ENCODE measurements at regions not wholly inside any gene's neighbourhood (a gene's known extent, or its start where the extent isn't known, plus 50 kb on each side); places are given as distances from the start of the nearest gene placed in this dataset.

DNA sequence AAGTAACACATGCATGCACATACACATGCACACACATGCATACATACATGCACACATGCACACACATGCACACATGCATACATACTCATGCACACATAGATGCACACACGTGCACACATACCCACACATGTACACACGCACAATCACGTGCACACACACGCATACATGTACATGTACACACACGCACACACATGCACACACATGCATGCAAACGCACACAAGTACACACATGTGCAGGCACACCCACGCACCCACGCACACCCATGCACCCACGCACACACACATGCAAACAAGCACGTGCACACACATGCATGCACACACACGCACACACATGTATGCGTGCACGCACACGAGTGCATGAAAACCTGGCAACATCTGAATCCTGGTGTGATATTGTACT is 232.7 kb upstream of the CDH4 start:
- TF ChIP-seq, protein P1, sequence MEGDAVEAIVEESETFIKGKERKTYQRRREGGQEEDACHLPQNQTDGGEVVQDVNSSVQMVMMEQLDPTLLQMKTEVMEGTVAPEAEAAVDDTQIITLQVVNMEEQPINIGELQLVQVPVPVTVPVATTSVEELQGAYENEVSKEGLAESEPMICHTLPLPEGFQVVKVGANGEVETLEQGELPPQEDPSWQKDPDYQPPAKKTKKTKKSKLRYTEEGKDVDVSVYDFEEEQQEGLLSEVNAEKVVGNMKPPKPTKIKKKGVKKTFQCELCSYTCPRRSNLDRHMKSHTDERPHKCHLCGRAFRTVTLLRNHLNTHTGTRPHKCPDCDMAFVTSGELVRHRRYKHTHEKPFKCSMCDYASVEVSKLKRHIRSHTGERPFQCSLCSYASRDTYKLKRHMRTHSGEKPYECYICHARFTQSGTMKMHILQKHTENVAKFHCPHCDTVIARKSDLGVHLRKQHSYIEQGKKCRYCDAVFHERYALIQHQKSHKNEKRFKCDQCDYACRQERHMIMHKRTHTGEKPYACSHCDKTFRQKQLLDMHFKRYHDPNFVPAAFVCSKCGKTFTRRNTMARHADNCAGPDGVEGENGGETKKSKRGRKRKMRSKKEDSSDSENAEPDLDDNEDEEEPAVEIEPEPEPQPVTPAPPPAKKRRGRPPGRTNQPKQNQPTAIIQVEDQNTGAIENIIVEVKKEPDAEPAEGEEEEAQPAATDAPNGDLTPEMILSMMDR (conservative IDR thresholded peaks at IDR 0.05): no peak
- no peak for TF ChIP-seq ZFX (IDR thresholded peaks at IDR 0.05)
